A673 (cell line): ENCODE measurements at regions not wholly inside any gene's neighbourhood (a gene's known extent, or its start where the extent isn't known, plus 50 kb on each side); places are given as distances from the start of the nearest gene placed in this dataset.

Source experiments
- EZH2 ChIP-seq: fragments of 200-600 bp; sonication (generic); IDR thresholded peaks from 2 replicates; pipeline ENCODE4 v1.6.1; 2017; ENCODE audit warnings: borderline replicate concordance, low read depth, mild to moderate bottlenecking, mixed read lengths, antibody characterized with exemption, low read length; ENCODE audit not compliant: poor library complexity, severe bottlenecking
- TF ChIP-seq, protein P1 (sequence below): fragments of 300-800, 200-600 bp; sonication (generic); conservative IDR thresholded peaks from 2 replicates; pipeline ENCODE4 v1.5.1; 2017; ENCODE audit warnings: low read depth, mild to moderate bottlenecking, antibody characterized with exemption, low read length, moderate library complexity, mixed read lengths

DNA sequence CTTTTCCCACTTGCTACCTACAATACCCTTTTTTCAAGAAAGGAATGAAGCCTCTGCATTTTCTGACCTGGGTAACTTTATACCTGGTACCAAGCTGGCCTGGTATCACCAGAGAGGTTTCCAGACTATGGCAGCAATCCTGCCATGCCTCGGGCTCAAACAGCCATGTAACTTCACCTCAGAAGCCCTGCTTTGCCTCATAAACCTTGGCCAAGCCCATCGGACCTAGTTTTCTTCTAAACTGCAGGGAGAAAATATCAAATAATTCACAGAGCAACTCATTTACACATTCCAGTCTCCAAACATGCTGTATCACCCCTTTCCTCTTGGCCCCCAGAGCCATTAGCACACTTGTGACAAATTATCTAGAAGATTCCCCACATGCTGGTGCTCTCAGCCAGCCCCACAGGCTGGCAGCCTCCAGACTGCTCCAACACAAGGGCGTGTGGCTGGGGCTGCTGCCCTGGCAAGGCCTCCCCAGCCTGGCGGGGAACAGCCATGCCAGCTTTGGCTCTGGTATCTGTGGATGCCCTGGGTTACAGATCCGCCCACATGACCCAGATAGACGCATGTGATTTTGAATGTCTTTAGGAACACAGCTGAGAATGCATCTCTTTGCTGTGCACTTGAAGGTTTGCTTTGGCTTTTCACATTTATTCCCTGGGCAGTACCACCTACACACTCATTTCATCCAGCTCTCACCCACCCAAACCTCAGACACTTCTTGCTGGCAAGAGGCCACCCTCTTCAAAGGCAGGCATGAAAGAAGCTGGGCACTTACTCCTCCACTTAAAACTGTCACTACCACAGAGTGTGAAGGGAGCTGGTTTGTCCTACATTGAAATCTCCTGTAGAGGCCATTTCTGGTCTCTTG lies 70.0 kb upstream of the BCAR3 start:
- TF ChIP-seq, protein P1, sequence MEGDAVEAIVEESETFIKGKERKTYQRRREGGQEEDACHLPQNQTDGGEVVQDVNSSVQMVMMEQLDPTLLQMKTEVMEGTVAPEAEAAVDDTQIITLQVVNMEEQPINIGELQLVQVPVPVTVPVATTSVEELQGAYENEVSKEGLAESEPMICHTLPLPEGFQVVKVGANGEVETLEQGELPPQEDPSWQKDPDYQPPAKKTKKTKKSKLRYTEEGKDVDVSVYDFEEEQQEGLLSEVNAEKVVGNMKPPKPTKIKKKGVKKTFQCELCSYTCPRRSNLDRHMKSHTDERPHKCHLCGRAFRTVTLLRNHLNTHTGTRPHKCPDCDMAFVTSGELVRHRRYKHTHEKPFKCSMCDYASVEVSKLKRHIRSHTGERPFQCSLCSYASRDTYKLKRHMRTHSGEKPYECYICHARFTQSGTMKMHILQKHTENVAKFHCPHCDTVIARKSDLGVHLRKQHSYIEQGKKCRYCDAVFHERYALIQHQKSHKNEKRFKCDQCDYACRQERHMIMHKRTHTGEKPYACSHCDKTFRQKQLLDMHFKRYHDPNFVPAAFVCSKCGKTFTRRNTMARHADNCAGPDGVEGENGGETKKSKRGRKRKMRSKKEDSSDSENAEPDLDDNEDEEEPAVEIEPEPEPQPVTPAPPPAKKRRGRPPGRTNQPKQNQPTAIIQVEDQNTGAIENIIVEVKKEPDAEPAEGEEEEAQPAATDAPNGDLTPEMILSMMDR = no peak
- TF ChIP-seq EZH2 = no peak
